Fibroblast of lung (primary cell): ENCODE measurements at regions not wholly inside any gene's neighbourhood (a gene's known extent, or its start where the extent isn't known, plus 50 kb on each side); places are given as distances from the start of the nearest gene placed in this dataset.
A peak's percentile ranks its signal among the peaks of the same experiment; 100 is the strongest.

Experiments
- DNase-seq, 2 donors: peaks; one replicate each; pipeline versions ENCODE4 v3.0.0 to v3.0.0-alpha.2; 2010; ENCODE audit warnings: low read depth in 2 of 2
- H2AFZ ChIP-seq: 2 replicates; pipeline ENCODE4 v1.5.1; 2012; ENCODE audit warnings: low read length, control low read depth, inconsistent platforms
- H3K27ac ChIP-seq: 2 replicates; pipeline ENCODE4 v1.5.1; 2011; ENCODE audit warnings: low read length, control low read depth; ENCODE audit not compliant: insufficient read depth
- H3K27me3 ChIP-seq: 2 replicates; pipeline ENCODE4 v1.5.1; 2011; ENCODE audit warnings: mild to moderate bottlenecking, low read length; ENCODE audit not compliant: control insufficient read depth, insufficient read depth
- H3K36me3 ChIP-seq: 2 replicates; pipeline ENCODE4 v1.5.1; 2011; ENCODE audit warnings: low read length; ENCODE audit not compliant: control insufficient read depth, insufficient read depth
- H3K4me1 ChIP-seq: 2 replicates; pipeline ENCODE4 v1.5.1; 2011; ENCODE audit warnings: low read length; ENCODE audit not compliant: control insufficient read depth, insufficient read depth; ENCODE audit errors: extremely low read depth
- H3K4me2 ChIP-seq: 2 replicates; pipeline ENCODE4 v1.5.1; 2011; ENCODE audit warnings: low read length, control low read depth; ENCODE audit not compliant: insufficient read depth; ENCODE audit errors: extremely low read depth
- H3K4me3 ChIP-seq, 4 experiments: fragments of 200-600 bp in 1 of 4; sonication (generic) in 1 of 4; replicated peaks in 1 of 4; 2 replicates each; pipeline ENCODE4 v1.5.1; 2011 to 2016; ENCODE audit warnings: low read length in 4 of 4, low read depth in 3 of 4, mild to moderate bottlenecking in 3 of 4, control low read depth in 2 of 4, inconsistent platforms in 1 of 4, mixed read lengths in 1 of 4; ENCODE audit not compliant: insufficient read depth in 1 of 4; ENCODE audit errors: control extremely low read depth in 1 of 4
- H3K79me2 ChIP-seq: 2 replicates; pipeline ENCODE4 v1.5.1; 2012; ENCODE audit warnings: mild to moderate bottlenecking, low read length, inconsistent platforms; ENCODE audit not compliant: control insufficient read depth, insufficient read depth
- H3K9ac ChIP-seq: 2 replicates; pipeline ENCODE4 v1.5.1; 2011; ENCODE audit warnings: mild to moderate bottlenecking, low read length, control low read depth; ENCODE audit not compliant: insufficient read depth
- H3K9me3 ChIP-seq: 2 replicates; pipeline ENCODE4 v1.5.1; 2012; ENCODE audit warnings: low read depth, low read length; ENCODE audit not compliant: control insufficient read depth, insufficient read depth
- H4K20me1 ChIP-seq: 2 replicates; pipeline ENCODE4 v1.5.1; 2011; ENCODE audit warnings: low read length; ENCODE audit not compliant: control insufficient read depth, insufficient read depth; ENCODE audit errors: extremely low read depth
- CTCF ChIP-seq, 2 donors: IDR thresholded peaks in 1 of 2; conservative IDR thresholded peaks in 1 of 2; 1 replicate in 1 of 2; 2 replicates in 1 of 2; pipeline ENCODE4 v1.5.1; 2011 to 2012; ENCODE audit warnings: low read length in 2 of 2, control low read depth in 1 of 2, inconsistent platforms in 1 of 2, low read depth in 1 of 2, mild to moderate bottlenecking in 1 of 2
- EZH2 ChIP-seq: IDR thresholded peaks from 2 replicates; pipeline ENCODE4 v1.5.1; 2012; ENCODE audit warnings: low read length, control low read depth, mild to moderate bottlenecking; ENCODE audit errors: missing control alignments

GRCh38 chr14:22475381-22475780 is 113.6 kb downstream of the DAD1 start:
- Histone ChIP-seq H3K27me3 (peaks cover 9% of the 10 kb centered on the region), H3K4me3 (no peak overlapping the region), H3K4me2 (no peak overlapping the region), H3K36me3 (no peaks in the 10 kb centered on the region), H3K27ac (no peak overlapping the region), H3K79me2 (no peaks in the 10 kb centered on the region), H3K9ac (no peak overlapping the region), H3K9me3 (no peaks in the 10 kb centered on the region), H2AFZ (no peak overlapping the region), H3K4me1 (no peaks in the 10 kb centered on the region), H4K20me1 (no peaks in the 10 kb centered on the region)
- no peak for TF ChIP-seq EZH2
- TF ChIP-seq CTCF (conservative IDR thresholded peaks at IDR 0.05 in 1 of 2, IDR thresholded peaks at IDR 0.05 in 1 of 2; ENCODE audit: low read depth in 1 of 2, low read length in 2 of 2) = no peak
- no peak for DNase-seq

- Histone ChIP-seq H3K36me3 (no peaks in the 10 kb centered on the region), H3K9me3 (no peaks in the 10 kb centered on the region), H3K4me2 (no peak overlapping the region), H3K9ac (no peak overlapping the region), H3K4me3 (no peak overlapping the region), H4K20me1 (no peaks in the 10 kb centered on the region), H3K79me2 (no peaks in the 10 kb centered on the region), H2AFZ (no peak overlapping the region), H3K4me1 (no peaks in the 10 kb centered on the region), H3K27me3 (peaks cover 9% of the 10 kb centered on the region), H3K27ac (no peak overlapping the region)
- peak; percentile 27 to 47 for DNase-seq
- TF ChIP-seq EZH2 = no peak
- TF ChIP-seq CTCF (conservative IDR thresholded peaks at IDR 0.05 in 1 of 2, IDR thresholded peaks at IDR 0.05 in 1 of 2; ENCODE audit: low read depth in 1 of 2, low read length in 2 of 2) = no peak
Measured at GRCh38 chr14:22474730-22475351, 114.2 kb downstream of the DAD1 start.

GRCh38 chr14:22472935-22473854 is 115.8 kb downstream of the DAD1 start:
- no peak overlapping the region for H2AFZ ChIP-seq
- no peak overlapping the region for H3K9ac ChIP-seq
- H3K4me1 ChIP-seq = no peaks in the 10 kb centered on the region
- H3K27ac ChIP-seq = no peak overlapping the region
- peak; percentile 22 to 55 for TF ChIP-seq CTCF (conservative IDR thresholded peaks at IDR 0.05 in 1 of 2, IDR thresholded peaks at IDR 0.05 in 1 of 2; ENCODE audit: low read depth in 1 of 2, low read length in 2 of 2)
- no peak for TF ChIP-seq EZH2
- peaks cover 6% of the 10 kb centered on the region for H3K27me3 ChIP-seq
- no peak overlapping the region for H3K4me3 ChIP-seq
- H3K9me3 ChIP-seq = no peaks in the 10 kb centered on the region
- DNase-seq = peak in 1 of 2 donors; percentile 67
- H3K79me2 ChIP-seq = no peaks in the 10 kb centered on the region
- no peaks in the 10 kb centered on the region for H4K20me1 ChIP-seq
- no peak overlapping the region for H3K4me2 ChIP-seq
- no peaks in the 10 kb centered on the region for H3K36me3 ChIP-seq
